Heart right ventricle (tissue), 16 donors: ENCODE measurements at regions not wholly inside any gene's neighbourhood (a gene's known extent, or its start where the extent isn't known, plus 50 kb on each side); places are given as distances from the start of the nearest gene placed in this dataset.

Source experiments
- ATAC-seq, 8 donors: fragments of 200-7000 bp; cut with Tn5 transposase; one replicate each; pipeline ENCODE4 v1.9.1; 2020; ENCODE audit warnings: mild to moderate bottlenecking in 8 of 8, moderate library complexity in 8 of 8, moderate number of reproducible peaks in 1 of 8
- DNase-seq, 2 donors: peaks; one replicate each; pipeline ENCODE4 v3.0.0-alpha.2; 2020
- H3K27ac ChIP-seq, 10 donors: fragments of 200-600 bp; sonication (generic) in 2 of 10; one replicate each; pipeline versions ENCODE4 v1.5.0 to v1.8.0; 2020 to 2022; ENCODE audit warnings: mild to moderate bottlenecking in 3 of 10
- H3K27me3 ChIP-seq, 7 donors: fragments of 200-600 bp; one replicate each; pipeline ENCODE4 v1.8.0; 2021 to 2022; ENCODE audit warnings: mild to moderate bottlenecking in 2 of 7
- H3K36me3 ChIP-seq, 9 donors: fragments of 200-600 bp; sonication (generic) in 1 of 9; one replicate each; pipeline versions ENCODE4 v1.5.0 to v1.8.0; 2020 to 2022; ENCODE audit warnings: mild to moderate bottlenecking in 2 of 9
- H3K4me1 ChIP-seq, 9 donors: fragments of 200-600 bp; sonication (generic) in 1 of 9; one replicate each; pipeline versions ENCODE4 v1.5.0 to v1.8.0; 2020 to 2022; ENCODE audit warnings: mild to moderate bottlenecking in 4 of 9
- H3K4me3 ChIP-seq, 10 donors: fragments of 200-600 bp; sonication (generic) in 2 of 10; one replicate each; pipeline versions ENCODE4 v1.5.0 to v1.8.0; 2020 to 2022; ENCODE audit warnings: mild to moderate bottlenecking in 7 of 10, moderate library complexity in 2 of 10
- H3K9me3 ChIP-seq, 11 donors: fragments of 200-600 bp in 10 of 11; sonication (generic) in 2 of 11; one replicate each; pipeline versions ENCODE4 v1.5.0 to v1.8.0; 2013 to 2022; ENCODE audit warnings: mild to moderate bottlenecking in 2 of 11, control low read depth in 1 of 11, moderate library complexity in 1 of 11
- CTCF ChIP-seq, 9 donors: fragments of 200-600 bp; sonication (generic) in 2 of 9; IDR thresholded peaks; one replicate each; pipeline versions ENCODE4 v1.5.0 to v1.8.0; 2021 to 2022; ENCODE audit warnings: antibody characterized with exemption in 9 of 9, mild to moderate bottlenecking in 5 of 9, moderate library complexity in 1 of 9
- WGBS, 2 donors: extraction: QIAGEN DNeasy Blood & Tissue Kit; methylation state at CpG; one replicate each; pipeline ENCODE4 v1.1.7; 2013; ENCODE audit warnings: inconsistent platforms in 1 of 2; 5-methylcytosine and 5-hydroxymethylcytosine counted together
- intact Hi-C, 10 donors: fragments of 100-400 bp; cut with DNase I; formaldehyde crosslinking; loops; one replicate each; pipeline versions ENCODE4 v1.11.1 to v1.14.2; 2022
- donor health status: Arrhythmogenic right ventricular cardiomyopathy.
- donor health status: ischemic (EF 13 %, LVEDD 7.1; RV severe dilation, severe dysfunction).
- donor health status: healthy with polysubstance abuse.
- donor health status: DM: no; HTN: yes; CAD: no.
- donor health status: DM: no; HTN: no; CAD: no.
- donor health status: ischemic (EF 25% LVEDD 6.9; RV normal size, moderate dysfunction).
- donor health status: ischemic (EF 25% LVEDD 5.7; RV mildly dilated, moderate dysfunction).
- donor health status: healthy.
- donor health status: DM: yes; HTN: yes; CAD: no.
- donor health status: Ischemic cardiomyopathy.
- donor health status: ischemic (EF 35%, LVEDD 5.7; RV mildly dilated, moderate dysfunction).
- donor health status: nonischemic (EF 11% LVEDD 7.7; RV severe dilation, severe dysfunction).
- donor health status: DM: yes; HTN: yes; CAD: no.
- donor health status: PGD.
- donor health status: ischemic (EF 29% LVEDD 5.4; RV normal size, mild dysfunction).
- donor health status: nonischemic (EF 23%, LVEDD 6.1; RV moderate dilation, normal function).

- Histone ChIP-seq H3K27ac (no peak overlapping the region), H3K4me3 (no peak overlapping the region), H3K27me3 (no peaks in the 10 kb centered on the region), H3K9me3 (peaks cover 0 to 5% (median 0%) of the 10 kb centered on the region in 11 donors), H3K36me3 (no peaks in the 10 kb centered on the region), H3K4me1 (no peaks in the 10 kb centered on the region)
- intact Hi-C loops: no loop called here
- no peak for TF ChIP-seq CTCF (IDR thresholded peaks at IDR 0.05)
- no peak for DNase-seq
- 46 to 63% methylated on average over 2 of the region's 2 CpGs for WGBS, 2 donors
- no peak for ATAC-seq
These were observed 256.9 kb upstream of the FAT3 start for GRCh38 chr11:91967691-91968045.

GRCh38 chr11:91967026-91967690 lies 257.5 kb upstream of the FAT3 start:
- no peak for ATAC-seq
- H3K36me3 ChIP-seq: no peaks in the 10 kb centered on the region
- peaks cover 0 to 10% (median 0%) of the 10 kb centered on the region in 11 donors for H3K9me3 ChIP-seq
- H3K27ac ChIP-seq: no peak overlapping the region
- no peak for TF ChIP-seq CTCF (IDR thresholded peaks at IDR 0.05)
- H3K4me1 ChIP-seq: no peaks in the 10 kb centered on the region
- no peaks in the 10 kb centered on the region for H3K27me3 ChIP-seq
- intact Hi-C loops: no loop called here
- no peak for DNase-seq
- H3K4me3 ChIP-seq: no peak overlapping the region

- no peaks in the 10 kb centered on the region for H3K27me3 ChIP-seq
- WGBS, 2 donors: 71 to 84% methylated on average over 1 of the region's 1 CpG
- intact Hi-C loops: no loop called here
These were observed 258.2 kb upstream of the FAT3 start for GRCh38 chr11:91966368-91966767.

GRCh38 chr11:91960770-91961169 lies 263.8 kb upstream of the FAT3 start:
- WGBS, 2 donors: 82 to 85% methylated on average over 3 of the region's 3 CpGs
- H3K4me1 ChIP-seq: no peaks in the 10 kb centered on the region
- H3K36me3 ChIP-seq: no peaks in the 10 kb centered on the region
- intact Hi-C loops: no loop called here
- H3K27ac ChIP-seq: no peak overlapping the region
- no peaks in the 10 kb centered on the region for H3K27me3 ChIP-seq
- H3K4me3 ChIP-seq: no peak overlapping the region
- peaks cover 0 to 61% (median 10%) of the 10 kb centered on the region in 11 donors for H3K9me3 ChIP-seq
- no peak for ATAC-seq
- no peak for DNase-seq
- no peak for TF ChIP-seq CTCF (IDR thresholded peaks at IDR 0.05)

More at GRCh38 chr11:91966368-91966767, 258.2 kb upstream of the FAT3 start:
- TF ChIP-seq CTCF (IDR thresholded peaks at IDR 0.05): no peak
- ATAC-seq: no peak
- H3K9me3 ChIP-seq: peaks cover 0 to 18% (median under 1%) of the 10 kb centered on the region in 11 donors
- no peaks in the 10 kb centered on the region for H3K4me1 ChIP-seq
- H3K27ac ChIP-seq: no peak overlapping the region
- no peaks in the 10 kb centered on the region for H3K36me3 ChIP-seq
- no peak overlapping the region for H3K4me3 ChIP-seq
- DNase-seq: no peak
